NT2/D1 (cell line): ENCODE measurements at regions not wholly inside any gene's neighbourhood (a gene's known extent, or its start where the extent isn't known, plus 50 kb on each side); places are given as distances from the start of the nearest gene placed in this dataset.

Experiments used
- SUZ12 ChIP-seq: IDR thresholded peaks from 2 replicates; pipeline ENCODE4 v1.6.1; 2011; ENCODE audit not compliant: insufficient read length, insufficient read depth; ENCODE audit errors: extremely low read depth
- YY1 ChIP-seq: IDR thresholded peaks from 2 replicates; pipeline ENCODE4 v1.6.1; 2011; ENCODE audit not compliant: insufficient read length, insufficient read depth
- ZNF274 ChIP-seq: IDR thresholded peaks from 2 replicates; pipeline ENCODE4 v1.6.1; 2011; ENCODE audit warnings: mild to moderate bottlenecking, low read depth, low read length

GRCh38 chr13:50101590-50101989 lies 86.3 kb downstream of the KCNRG start:
- TF ChIP-seq ZNF274: no peak
- TF ChIP-seq YY1: no peak
- TF ChIP-seq SUZ12: no peak
